ENCODE measurements at regions not wholly inside any gene's neighbourhood (a gene's known extent, or its start where the extent isn't known, plus 50 kb on each side); places are given as distances from the start of the nearest gene placed in this dataset.

DNA sequence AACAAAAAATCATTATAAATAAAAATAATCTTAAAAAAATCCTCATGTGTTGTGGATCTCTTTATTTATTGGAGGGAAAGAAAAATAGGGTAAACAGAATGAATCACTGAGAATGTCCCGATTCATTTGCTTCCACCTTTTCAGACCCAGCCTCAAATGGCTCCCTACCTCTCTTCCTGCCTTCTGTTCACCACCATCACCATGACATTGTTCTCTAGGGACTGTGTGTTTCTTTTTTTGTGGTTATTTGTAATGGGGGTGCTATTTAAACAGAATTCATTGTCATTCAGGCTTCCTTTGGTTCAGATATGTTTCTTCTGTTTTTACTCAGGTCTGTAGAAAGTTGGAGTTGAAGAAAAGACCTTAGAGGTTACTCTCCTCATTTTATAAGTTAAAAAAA lies 198.2 kb downstream of the KIF4B start:
- no peak overlapping the region for H3K56ac ChIP-seq (ENCODE audit: extremely low read depth, insufficient read depth, low read length)
- no peaks in the 10 kb centered on the region for H3K79me1 ChIP-seq (ENCODE audit: low read depth in 1 of 2, low read length in 2 of 2)
- no TSS peak for BruUV-seq (replicated peaks)
- H2BK20ac ChIP-seq (ENCODE audit: low read depth, low read length) = no peak overlapping the region
- POLR2A ChIA-PET (ENCODE audit: unreplicated experiment) = no interaction called here
- no peak overlapping the region for H3K4me3 ChIP-seq (ENCODE audit: insufficient read depth, low read depth, low read length)
- H4K20me1 ChIP-seq (ENCODE audit: insufficient read depth, low read length) = no peaks in the 10 kb centered on the region
- H3K23ac ChIP-seq (ENCODE audit: low read depth, low read length) = no peak overlapping the region
- no peak overlapping the region for H4K8ac ChIP-seq (ENCODE audit: low read depth in 2 of 2, low read length in 2 of 2)
- no peak overlapping the region for H3K27ac ChIP-seq (ENCODE audit: insufficient read depth, low read length)
- no peak overlapping the region for H3K9ac ChIP-seq (ENCODE audit: low read depth, low read length)
- no peaks in the 10 kb centered on the region for H3K9me1 ChIP-seq (ENCODE audit: insufficient read depth, low read length)
- H3K18ac ChIP-seq (ENCODE audit: low read depth, low read length) = no peak overlapping the region
- TF ChIP-seq MXI1 (IDR thresholded peaks at IDR 0.05; ENCODE audit: borderline replicate concordance, low read depth, low read length) (no peak), MAFK (IDR thresholded peaks at IDR 0.05; ENCODE audit: low read depth, low read length) (no peak), BHLHE40 (IDR thresholded peaks at IDR 0.05; ENCODE audit: low read depth, low read length) (no peak), RCOR1 (IDR thresholded peaks at IDR 0.05; ENCODE audit: insufficient replicate concordance, low read length) (no peak), FOS (IDR thresholded peaks at IDR 0.05; ENCODE audit: low read depth, low read length) (no peak), POLR2A (IDR thresholded peaks at IDR 0.05; ENCODE audit: low read depth, low read length) (no peak), MAZ (IDR thresholded peaks at IDR 0.05; ENCODE audit: borderline replicate concordance, low read depth, low read length) (no peak), CEBPB (IDR thresholded peaks at IDR 0.05; ENCODE audit: low read depth, low read length) (no peak), SMC3 (IDR thresholded peaks at IDR 0.05; ENCODE audit: low read depth, low read length) (no peak), RAD21 (IDR thresholded peaks at IDR 0.05; ENCODE audit: low read length) (no peak), RFX5 (IDR thresholded peaks at IDR 0.05; ENCODE audit: low read depth, low read length) (no peak), NFE2L2 (IDR thresholded peaks at IDR 0.05; ENCODE audit: low read depth, low read length) (no peak), CHD1 (IDR thresholded peaks at IDR 0.05; ENCODE audit: low read depth, low read length) (no peak)
- TF ChIP-seq, protein P1, sequence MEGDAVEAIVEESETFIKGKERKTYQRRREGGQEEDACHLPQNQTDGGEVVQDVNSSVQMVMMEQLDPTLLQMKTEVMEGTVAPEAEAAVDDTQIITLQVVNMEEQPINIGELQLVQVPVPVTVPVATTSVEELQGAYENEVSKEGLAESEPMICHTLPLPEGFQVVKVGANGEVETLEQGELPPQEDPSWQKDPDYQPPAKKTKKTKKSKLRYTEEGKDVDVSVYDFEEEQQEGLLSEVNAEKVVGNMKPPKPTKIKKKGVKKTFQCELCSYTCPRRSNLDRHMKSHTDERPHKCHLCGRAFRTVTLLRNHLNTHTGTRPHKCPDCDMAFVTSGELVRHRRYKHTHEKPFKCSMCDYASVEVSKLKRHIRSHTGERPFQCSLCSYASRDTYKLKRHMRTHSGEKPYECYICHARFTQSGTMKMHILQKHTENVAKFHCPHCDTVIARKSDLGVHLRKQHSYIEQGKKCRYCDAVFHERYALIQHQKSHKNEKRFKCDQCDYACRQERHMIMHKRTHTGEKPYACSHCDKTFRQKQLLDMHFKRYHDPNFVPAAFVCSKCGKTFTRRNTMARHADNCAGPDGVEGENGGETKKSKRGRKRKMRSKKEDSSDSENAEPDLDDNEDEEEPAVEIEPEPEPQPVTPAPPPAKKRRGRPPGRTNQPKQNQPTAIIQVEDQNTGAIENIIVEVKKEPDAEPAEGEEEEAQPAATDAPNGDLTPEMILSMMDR (conservative IDR thresholded peaks at IDR 0.05; ENCODE audit: low read depth, low read length) = no peak
- TF ChIP-seq, protein P2, sequence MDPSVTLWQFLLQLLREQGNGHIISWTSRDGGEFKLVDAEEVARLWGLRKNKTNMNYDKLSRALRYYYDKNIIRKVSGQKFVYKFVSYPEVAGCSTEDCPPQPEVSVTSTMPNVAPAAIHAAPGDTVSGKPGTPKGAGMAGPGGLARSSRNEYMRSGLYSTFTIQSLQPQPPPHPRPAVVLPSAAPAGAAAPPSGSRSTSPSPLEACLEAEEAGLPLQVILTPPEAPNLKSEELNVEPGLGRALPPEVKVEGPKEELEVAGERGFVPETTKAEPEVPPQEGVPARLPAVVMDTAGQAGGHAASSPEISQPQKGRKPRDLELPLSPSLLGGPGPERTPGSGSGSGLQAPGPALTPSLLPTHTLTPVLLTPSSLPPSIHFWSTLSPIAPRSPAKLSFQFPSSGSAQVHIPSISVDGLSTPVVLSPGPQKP (IDR thresholded peaks at IDR 0.05; ENCODE audit: borderline replicate concordance, low read depth, low read length) = no peak
- TF ChIP-seq, protein P3, sequence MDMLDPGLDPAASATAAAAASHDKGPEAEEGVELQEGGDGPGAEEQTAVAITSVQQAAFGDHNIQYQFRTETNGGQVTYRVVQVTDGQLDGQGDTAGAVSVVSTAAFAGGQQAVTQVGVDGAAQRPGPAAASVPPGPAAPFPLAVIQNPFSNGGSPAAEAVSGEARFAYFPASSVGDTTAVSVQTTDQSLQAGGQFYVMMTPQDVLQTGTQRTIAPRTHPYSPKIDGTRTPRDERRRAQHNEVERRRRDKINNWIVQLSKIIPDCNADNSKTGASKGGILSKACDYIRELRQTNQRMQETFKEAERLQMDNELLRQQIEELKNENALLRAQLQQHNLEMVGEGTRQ (IDR thresholded peaks at IDR 0.05; ENCODE audit: low read depth, low read length) = no peak
- no peak overlapping the region for H3K4ac ChIP-seq (ENCODE audit: low read depth, low read length)
- no peaks in the 10 kb centered on the region for H3K36me3 ChIP-seq (ENCODE audit: control insufficient read depth, insufficient read depth, low read length)
- no peak overlapping the region for H2AK5ac ChIP-seq (ENCODE audit: low read depth, low read length)
- no peak overlapping the region for H4K5ac ChIP-seq (ENCODE audit: low read depth, low read length)
- no peak overlapping the region for H3K4me2 ChIP-seq (ENCODE audit: low read depth, low read length)
- ATAC-seq (ENCODE audit: low read depth) (no peak), DNase-seq (no peak)
- no CpG with 5 or more reads among the region's 1 CpG for WGBS, 2 experiments (ENCODE audit: extremely low coverage in 2 of 2, insufficient read length in 1 of 2)
- H2BK5ac ChIP-seq (ENCODE audit: low read depth, low read length, poor library complexity, severe bottlenecking) = no peak overlapping the region
- no peak overlapping the region for H2BK15ac ChIP-seq (ENCODE audit: low read depth, low read length)
- H4K91ac ChIP-seq (ENCODE audit: insufficient read depth, low read depth, low read length) = no peak overlapping the region
- H2BK120ac ChIP-seq (ENCODE audit: low read depth, low read length) = no peak overlapping the region
- intact Hi-C loops (cut with micrococcal nuclease) = no loop called here
- no peaks in the 10 kb centered on the region for H3K27me3 ChIP-seq (ENCODE audit: control insufficient read depth, insufficient read depth, low read length)
- no peak overlapping the region for H2AFZ ChIP-seq (replicated peaks; ENCODE audit: low read length, poor library complexity)
- dilution Hi-C loops (cut with HindIII; ENCODE audit: low sequenced_read_pairs, unreplicated experiment) = no loop called here
- CTCF ChIA-PET = interaction anchor here (0.6 kb wide), 1 partner anchor 35 kb away, joined by 3 read pairs; no protein-coding TSS in a partner anchor
- H3K9me3 ChIP-seq (ENCODE audit: control insufficient read depth, insufficient read depth, low read length) = peaks cover 2% of the 10 kb centered on the region
- H3K4me1 ChIP-seq (ENCODE audit: control insufficient read depth, insufficient read depth, low read length) = no peaks in the 10 kb centered on the region
- H2AK9ac ChIP-seq (replicated peaks; ENCODE audit: low read depth, low read length, poor library complexity) = no peak overlapping the region
- no peak overlapping the region for H3K14ac ChIP-seq (replicated peaks; ENCODE audit: low read depth, low read length)
- in situ Hi-C loops (cut with MboI; ENCODE audit: low sequenced_read_pairs) = no loop called here
